ENCODE measurements at regions not wholly inside any gene's neighbourhood (a gene's known extent, or its start where the extent isn't known, plus 50 kb on each side); places are given as distances from the start of the nearest gene placed in this dataset.

DNA sequence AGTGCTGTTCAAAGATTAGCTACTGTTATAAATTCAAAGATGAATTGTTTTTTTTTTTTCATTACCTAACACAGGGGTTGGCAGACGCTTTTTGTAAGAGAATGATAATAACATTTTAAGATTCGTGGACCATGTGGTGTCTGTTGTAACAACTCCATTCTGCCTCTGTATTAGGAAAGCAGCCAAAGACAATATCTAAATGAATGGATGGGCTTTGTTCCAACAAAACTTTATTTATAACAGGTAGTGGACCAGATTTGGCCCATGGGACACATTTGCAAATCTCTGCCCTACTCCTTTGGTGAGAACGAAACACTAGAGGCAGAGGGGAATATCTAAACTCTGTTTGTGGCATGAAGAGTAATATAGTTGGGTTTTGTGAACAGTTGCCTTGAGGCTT lies 83.6 kb upstream of the BLID start:
- no peak overlapping the region for H3K4me3 ChIP-seq (ENCODE audit: low read depth in 1 of 3, low read length in 3 of 3)
- no peak for DNase-seq (ENCODE audit: low spot score)
- TF ChIP-seq, protein P1, sequence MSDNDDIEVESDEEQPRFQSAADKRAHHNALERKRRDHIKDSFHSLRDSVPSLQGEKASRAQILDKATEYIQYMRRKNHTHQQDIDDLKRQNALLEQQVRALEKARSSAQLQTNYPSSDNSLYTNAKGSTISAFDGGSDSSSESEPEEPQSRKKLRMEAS (IDR thresholded peaks at IDR 0.05) = no peak
- TF ChIP-seq FOXA2 (IDR thresholded peaks at IDR 0.05) (no peak), YY1 (IDR thresholded peaks at IDR 0.05) (no peak), HNF4A (conservative IDR thresholded peaks at IDR 0.05) (no peak), RXRA (IDR thresholded peaks at IDR 0.05) (no peak), GABPA (IDR thresholded peaks at IDR 0.05 in 1 of 2, conservative IDR thresholded peaks at IDR 0.05 in 1 of 2) (no peak), EGR1 (IDR thresholded peaks at IDR 0.05; ENCODE audit: low read depth in 2 of 2) (no peak), TAF1 (conservative IDR thresholded peaks at IDR 0.05) (no peak), RAD21 (IDR thresholded peaks at IDR 0.05) (no peak), SP1 (IDR thresholded peaks at IDR 0.05) (no peak), JUND (IDR thresholded peaks at IDR 0.05) (no peak), HNF4G (IDR thresholded peaks at IDR 0.05) (no peak), NR2F2 (IDR thresholded peaks at IDR 0.05) (no peak)
- TF ChIP-seq, protein P2, sequence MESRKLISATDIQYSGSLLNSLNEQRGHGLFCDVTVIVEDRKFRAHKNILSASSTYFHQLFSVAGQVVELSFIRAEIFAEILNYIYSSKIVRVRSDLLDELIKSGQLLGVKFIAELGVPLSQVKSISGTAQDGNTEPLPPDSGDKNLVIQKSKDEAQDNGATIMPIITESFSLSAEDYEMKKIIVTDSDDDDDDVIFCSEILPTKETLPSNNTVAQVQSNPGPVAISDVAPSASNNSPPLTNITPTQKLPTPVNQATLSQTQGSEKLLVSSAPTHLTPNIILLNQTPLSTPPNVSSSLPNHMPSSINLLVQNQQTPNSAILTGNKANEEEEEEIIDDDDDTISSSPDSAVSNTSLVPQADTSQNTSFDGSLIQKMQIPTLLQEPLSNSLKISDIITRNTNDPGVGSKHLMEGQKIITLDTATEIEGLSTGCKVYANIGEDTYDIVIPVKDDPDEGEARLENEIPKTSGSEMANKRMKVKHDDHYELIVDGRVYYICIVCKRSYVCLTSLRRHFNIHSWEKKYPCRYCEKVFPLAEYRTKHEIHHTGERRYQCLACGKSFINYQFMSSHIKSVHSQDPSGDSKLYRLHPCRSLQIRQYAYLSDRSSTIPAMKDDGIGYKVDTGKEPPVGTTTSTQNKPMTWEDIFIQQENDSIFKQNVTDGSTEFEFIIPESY (IDR thresholded peaks at IDR 0.05) = no peak
- TF ChIP-seq, protein P3, sequence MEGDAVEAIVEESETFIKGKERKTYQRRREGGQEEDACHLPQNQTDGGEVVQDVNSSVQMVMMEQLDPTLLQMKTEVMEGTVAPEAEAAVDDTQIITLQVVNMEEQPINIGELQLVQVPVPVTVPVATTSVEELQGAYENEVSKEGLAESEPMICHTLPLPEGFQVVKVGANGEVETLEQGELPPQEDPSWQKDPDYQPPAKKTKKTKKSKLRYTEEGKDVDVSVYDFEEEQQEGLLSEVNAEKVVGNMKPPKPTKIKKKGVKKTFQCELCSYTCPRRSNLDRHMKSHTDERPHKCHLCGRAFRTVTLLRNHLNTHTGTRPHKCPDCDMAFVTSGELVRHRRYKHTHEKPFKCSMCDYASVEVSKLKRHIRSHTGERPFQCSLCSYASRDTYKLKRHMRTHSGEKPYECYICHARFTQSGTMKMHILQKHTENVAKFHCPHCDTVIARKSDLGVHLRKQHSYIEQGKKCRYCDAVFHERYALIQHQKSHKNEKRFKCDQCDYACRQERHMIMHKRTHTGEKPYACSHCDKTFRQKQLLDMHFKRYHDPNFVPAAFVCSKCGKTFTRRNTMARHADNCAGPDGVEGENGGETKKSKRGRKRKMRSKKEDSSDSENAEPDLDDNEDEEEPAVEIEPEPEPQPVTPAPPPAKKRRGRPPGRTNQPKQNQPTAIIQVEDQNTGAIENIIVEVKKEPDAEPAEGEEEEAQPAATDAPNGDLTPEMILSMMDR (IDR thresholded peaks at IDR 0.05; ENCODE audit: low read depth, low read length, missing input control) = no peak
- TF ChIP-seq, protein P4, sequence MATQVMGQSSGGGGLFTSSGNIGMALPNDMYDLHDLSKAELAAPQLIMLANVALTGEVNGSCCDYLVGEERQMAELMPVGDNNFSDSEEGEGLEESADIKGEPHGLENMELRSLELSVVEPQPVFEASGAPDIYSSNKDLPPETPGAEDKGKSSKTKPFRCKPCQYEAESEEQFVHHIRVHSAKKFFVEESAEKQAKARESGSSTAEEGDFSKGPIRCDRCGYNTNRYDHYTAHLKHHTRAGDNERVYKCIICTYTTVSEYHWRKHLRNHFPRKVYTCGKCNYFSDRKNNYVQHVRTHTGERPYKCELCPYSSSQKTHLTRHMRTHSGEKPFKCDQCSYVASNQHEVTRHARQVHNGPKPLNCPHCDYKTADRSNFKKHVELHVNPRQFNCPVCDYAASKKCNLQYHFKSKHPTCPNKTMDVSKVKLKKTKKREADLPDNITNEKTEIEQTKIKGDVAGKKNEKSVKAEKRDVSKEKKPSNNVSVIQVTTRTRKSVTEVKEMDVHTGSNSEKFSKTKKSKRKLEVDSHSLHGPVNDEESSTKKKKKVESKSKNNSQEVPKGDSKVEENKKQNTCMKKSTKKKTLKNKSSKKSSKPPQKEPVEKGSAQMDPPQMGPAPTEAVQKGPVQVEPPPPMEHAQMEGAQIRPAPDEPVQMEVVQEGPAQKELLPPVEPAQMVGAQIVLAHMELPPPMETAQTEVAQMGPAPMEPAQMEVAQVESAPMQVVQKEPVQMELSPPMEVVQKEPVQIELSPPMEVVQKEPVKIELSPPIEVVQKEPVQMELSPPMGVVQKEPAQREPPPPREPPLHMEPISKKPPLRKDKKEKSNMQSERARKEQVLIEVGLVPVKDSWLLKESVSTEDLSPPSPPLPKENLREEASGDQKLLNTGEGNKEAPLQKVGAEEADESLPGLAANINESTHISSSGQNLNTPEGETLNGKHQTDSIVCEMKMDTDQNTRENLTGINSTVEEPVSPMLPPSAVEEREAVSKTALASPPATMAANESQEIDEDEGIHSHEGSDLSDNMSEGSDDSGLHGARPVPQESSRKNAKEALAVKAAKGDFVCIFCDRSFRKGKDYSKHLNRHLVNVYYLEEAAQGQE (IDR thresholded peaks at IDR 0.05) = no peak
- TF ChIP-seq, protein P5, sequence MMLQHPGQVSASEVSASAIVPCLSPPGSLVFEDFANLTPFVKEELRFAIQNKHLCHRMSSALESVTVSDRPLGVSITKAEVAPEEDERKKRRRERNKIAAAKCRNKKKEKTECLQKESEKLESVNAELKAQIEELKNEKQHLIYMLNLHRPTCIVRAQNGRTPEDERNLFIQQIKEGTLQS (IDR thresholded peaks at IDR 0.05) = no peak
- WGBS = 86% methylated on average over 3 of the region's 3 CpGs
- peaks cover 1 to 11% (median 7%) of the 10 kb centered on the region in 4 donors for H3K4me1 ChIP-seq (ENCODE audit: control insufficient read depth in 4 of 4, insufficient read depth in 4 of 4, low read length in 3 of 4)
- H3K9ac ChIP-seq (ENCODE audit: low read depth in 1 of 2, low read length in 2 of 2) = no peak overlapping the region
- H3K36me3 ChIP-seq (ENCODE audit: control insufficient read depth in 4 of 4, insufficient read depth in 3 of 4, low read depth in 1 of 4, low read length in 3 of 4) = no peaks in the 10 kb centered on the region
- no peak overlapping the region for H3K27ac ChIP-seq (ENCODE audit: low read depth in 1 of 2, low read length in 2 of 2)
- no peaks in the 10 kb centered on the region for H3K9me3 ChIP-seq (ENCODE audit: control insufficient read depth in 4 of 4, low read length in 3 of 4)
- no peaks in the 10 kb centered on the region for H3K27me3 ChIP-seq (ENCODE audit: control insufficient read depth in 4 of 4, insufficient read depth in 4 of 4, low read length in 3 of 4)
